ENCODE measurements at regions not wholly inside any gene's neighbourhood (a gene's known extent, or its start where the extent isn't known, plus 50 kb on each side); places are given as distances from the start of the nearest gene placed in this dataset.

DNA sequence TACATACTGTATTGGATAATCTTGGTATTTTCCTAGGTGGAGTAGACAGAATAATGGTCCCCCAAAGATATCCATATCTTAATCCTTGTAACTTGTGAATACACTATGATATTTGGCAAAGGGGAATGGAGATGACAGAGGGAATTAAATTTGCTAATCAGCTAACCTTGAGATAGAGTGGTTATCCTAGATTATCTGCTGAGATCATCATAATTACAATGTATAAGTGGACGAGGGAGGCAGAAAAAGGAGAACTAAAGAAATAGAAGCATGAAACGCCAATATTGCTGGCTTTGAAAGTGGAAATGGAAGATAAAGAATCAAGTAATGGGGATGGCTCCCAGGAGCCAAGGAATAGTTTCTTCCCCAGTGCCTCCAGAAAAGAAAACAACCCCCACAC lies 398.7 kb downstream of the NOVA1 start:
- RAD21 ChIA-PET (ENCODE audit: low non-redundant PET in 1 of 2, low total read pairs in 2 of 2, uncharacterized antibody in 2 of 2, unreplicated experiment in 2 of 2): no interaction called here
- CTCF ChIA-PET: no interaction called here
- Histone ChIP-seq H3K79me2 (ENCODE audit: insufficient read depth, low read length) (no peaks in the 10 kb centered on the region), H3K9me3 (ENCODE audit: control insufficient read depth in 1 of 2, insufficient read depth in 1 of 2, low read depth in 1 of 2, low read length in 2 of 2) (peaks cover 20 to 54% of the 10 kb centered on the region in 2 experiments), H3K27ac (ENCODE audit: low read depth, low read length) (no peak overlapping the region), H3K27me3 (ENCODE audit: insufficient read depth, low read length) (no peaks in the 10 kb centered on the region), H2AFZ (ENCODE audit: low read depth, low read length, poor library complexity, severe bottlenecking) (no peak overlapping the region), H3K36me3 (ENCODE audit: control insufficient read depth in 1 of 2, insufficient read depth in 2 of 2, low read length in 2 of 2) (no peaks in the 10 kb centered on the region), H3K4me3 (replicated peaks in 1 of 2; ENCODE audit: low read depth in 1 of 2, low read length in 2 of 2) (no peak overlapping the region), H3K9ac (ENCODE audit: low read length) (no peak overlapping the region), H4K20me1 (ENCODE audit: insufficient read depth) (no peaks in the 10 kb centered on the region), H3K9me2 (ENCODE audit: insufficient read depth) (no peaks in the 10 kb centered on the region), H3K4me2 (ENCODE audit: low read length) (no peak overlapping the region), H3K4me1 (ENCODE audit: control insufficient read depth in 1 of 2, insufficient read depth in 2 of 2, low read length in 2 of 2) (no peaks in the 10 kb centered on the region)
- intact Hi-C loops (cut with micrococcal nuclease): no loop called here
- POLR2A ChIA-PET: no interaction called here
- ATAC-seq (no peak), DNase-seq (ENCODE audit: low read depth, low spot score) (no peak)
- no TSS peak for BruUV-seq (replicated peaks)
- no peak for TF ChIP-seq CBX3 (IDR thresholded peaks at IDR 0.05; ENCODE audit: low read depth)
- TF ChIP-seq FOSL1 (IDR thresholded peaks at IDR 0.05; ENCODE audit: low read depth): no peak

GRCh38 chr14:26194816-26195215 lies 403.0 kb downstream of the NOVA1 start:
- TF ChIP-seq POLR2AphosphoS5 (IDR thresholded peaks at IDR 0.05; ENCODE audit: low read depth, low read length): no peak
- no peak for TF ChIP-seq YY1 (IDR thresholded peaks at IDR 0.05; ENCODE audit: extremely low read depth, insufficient replicate concordance, low read depth, low read length)
- TF ChIP-seq, protein P1, sequence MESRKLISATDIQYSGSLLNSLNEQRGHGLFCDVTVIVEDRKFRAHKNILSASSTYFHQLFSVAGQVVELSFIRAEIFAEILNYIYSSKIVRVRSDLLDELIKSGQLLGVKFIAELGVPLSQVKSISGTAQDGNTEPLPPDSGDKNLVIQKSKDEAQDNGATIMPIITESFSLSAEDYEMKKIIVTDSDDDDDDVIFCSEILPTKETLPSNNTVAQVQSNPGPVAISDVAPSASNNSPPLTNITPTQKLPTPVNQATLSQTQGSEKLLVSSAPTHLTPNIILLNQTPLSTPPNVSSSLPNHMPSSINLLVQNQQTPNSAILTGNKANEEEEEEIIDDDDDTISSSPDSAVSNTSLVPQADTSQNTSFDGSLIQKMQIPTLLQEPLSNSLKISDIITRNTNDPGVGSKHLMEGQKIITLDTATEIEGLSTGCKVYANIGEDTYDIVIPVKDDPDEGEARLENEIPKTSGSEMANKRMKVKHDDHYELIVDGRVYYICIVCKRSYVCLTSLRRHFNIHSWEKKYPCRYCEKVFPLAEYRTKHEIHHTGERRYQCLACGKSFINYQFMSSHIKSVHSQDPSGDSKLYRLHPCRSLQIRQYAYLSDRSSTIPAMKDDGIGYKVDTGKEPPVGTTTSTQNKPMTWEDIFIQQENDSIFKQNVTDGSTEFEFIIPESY (IDR thresholded peaks at IDR 0.05; ENCODE audit: extremely low read depth, insufficient replicate concordance, low read length): no peak
- TF ChIP-seq ZFX (IDR thresholded peaks at IDR 0.05): no peak
- no peak for TF ChIP-seq ELF1 (IDR thresholded peaks at IDR 0.05; ENCODE audit: borderline replicate concordance, low read depth)
- TF ChIP-seq TCF7L2 (IDR thresholded peaks at IDR 0.05; ENCODE audit: borderline replicate concordance, extremely low read depth, insufficient read depth, insufficient read length): no peak
- TF ChIP-seq CEBPB (IDR thresholded peaks at IDR 0.05; ENCODE audit: low read depth): no peak
- no peak for TF ChIP-seq CBX3 (IDR thresholded peaks at IDR 0.05; ENCODE audit: low read depth)
- no peak for TF ChIP-seq ZNF274 (IDR thresholded peaks at IDR 0.05; ENCODE audit: low read depth, low read length)
- TF ChIP-seq SIN3A (IDR thresholded peaks at IDR 0.05; ENCODE audit: low read depth): no peak
- no peak for TF ChIP-seq FOSL1 (IDR thresholded peaks at IDR 0.05; ENCODE audit: low read depth)
- no peak for TF ChIP-seq SP1 (IDR thresholded peaks at IDR 0.05; ENCODE audit: low read depth)
- TF ChIP-seq, protein P2, sequence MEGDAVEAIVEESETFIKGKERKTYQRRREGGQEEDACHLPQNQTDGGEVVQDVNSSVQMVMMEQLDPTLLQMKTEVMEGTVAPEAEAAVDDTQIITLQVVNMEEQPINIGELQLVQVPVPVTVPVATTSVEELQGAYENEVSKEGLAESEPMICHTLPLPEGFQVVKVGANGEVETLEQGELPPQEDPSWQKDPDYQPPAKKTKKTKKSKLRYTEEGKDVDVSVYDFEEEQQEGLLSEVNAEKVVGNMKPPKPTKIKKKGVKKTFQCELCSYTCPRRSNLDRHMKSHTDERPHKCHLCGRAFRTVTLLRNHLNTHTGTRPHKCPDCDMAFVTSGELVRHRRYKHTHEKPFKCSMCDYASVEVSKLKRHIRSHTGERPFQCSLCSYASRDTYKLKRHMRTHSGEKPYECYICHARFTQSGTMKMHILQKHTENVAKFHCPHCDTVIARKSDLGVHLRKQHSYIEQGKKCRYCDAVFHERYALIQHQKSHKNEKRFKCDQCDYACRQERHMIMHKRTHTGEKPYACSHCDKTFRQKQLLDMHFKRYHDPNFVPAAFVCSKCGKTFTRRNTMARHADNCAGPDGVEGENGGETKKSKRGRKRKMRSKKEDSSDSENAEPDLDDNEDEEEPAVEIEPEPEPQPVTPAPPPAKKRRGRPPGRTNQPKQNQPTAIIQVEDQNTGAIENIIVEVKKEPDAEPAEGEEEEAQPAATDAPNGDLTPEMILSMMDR (IDR thresholded peaks at IDR 0.05 in 2 of 3, conservative IDR thresholded peaks at IDR 0.05 in 1 of 3; ENCODE audit: borderline replicate concordance in 1 of 3, insufficient read depth in 1 of 3, low read depth in 2 of 3, low read length in 2 of 3): no peak
- TF ChIP-seq EZH2 (IDR thresholded peaks at IDR 0.05): no peak
- TF ChIP-seq POLR2A (IDR thresholded peaks at IDR 0.05; ENCODE audit: borderline replicate concordance, extremely low read depth, insufficient read depth, insufficient read length): no peak

More at GRCh38 chr14:26194816-26195215, 403.0 kb downstream of the NOVA1 start:
- H3K27me3 ChIP-seq (ENCODE audit: insufficient read depth, low read length): no peaks in the 10 kb centered on the region
- POLR2A ChIA-PET: no interaction called here
- no peak overlapping the region for H3K4me3 ChIP-seq (replicated peaks in 1 of 2; ENCODE audit: low read depth in 1 of 2, low read length in 2 of 2)
- CTCF ChIA-PET: no interaction called here
- no peaks in the 10 kb centered on the region for H4K20me1 ChIP-seq (ENCODE audit: insufficient read depth)
- H3K9ac ChIP-seq (ENCODE audit: low read length): no peak overlapping the region
- intact Hi-C loops (cut with micrococcal nuclease): no loop called here
- H3K9me3 ChIP-seq (ENCODE audit: control insufficient read depth in 1 of 2, insufficient read depth in 1 of 2, low read depth in 1 of 2, low read length in 2 of 2): peaks cover 24 to 52% of the 10 kb centered on the region in 2 experiments; a peak in 2 of 4 replicates
- H3K4me2 ChIP-seq (ENCODE audit: low read length): no peak overlapping the region
- RAD21 ChIA-PET (ENCODE audit: low non-redundant PET in 1 of 2, low total read pairs in 2 of 2, uncharacterized antibody in 2 of 2, unreplicated experiment in 2 of 2): no interaction called here
- H3K4me1 ChIP-seq (ENCODE audit: control insufficient read depth in 1 of 2, insufficient read depth in 2 of 2, low read length in 2 of 2): no peaks in the 10 kb centered on the region
- no peaks in the 10 kb centered on the region for H3K36me3 ChIP-seq (ENCODE audit: control insufficient read depth in 1 of 2, insufficient read depth in 2 of 2, low read length in 2 of 2)
- no TSS peak for BruUV-seq (replicated peaks)
- DNase-seq (ENCODE audit: low read depth, low spot score): no peak
- no peak overlapping the region for H3K27ac ChIP-seq (ENCODE audit: low read depth, low read length)
- no peak for ATAC-seq
- H3K79me2 ChIP-seq (ENCODE audit: insufficient read depth, low read length): no peaks in the 10 kb centered on the region
- H3K9me2 ChIP-seq (ENCODE audit: insufficient read depth): no peaks in the 10 kb centered on the region
- H2AFZ ChIP-seq (ENCODE audit: low read depth, low read length, poor library complexity, severe bottlenecking): no peak overlapping the region

Data from HCT116 (cell line).